Lower leg skin (tissue), 4 donors: ENCODE measurements at regions not wholly inside any gene's neighbourhood (a gene's known extent, or its start where the extent isn't known, plus 50 kb on each side); places are given as distances from the start of the nearest gene placed in this dataset.

Experiments used
- DNase-seq, 2 donors: peaks; one replicate each; pipeline ENCODE4 v3.0.0-alpha.2; 2019; ENCODE audit warnings: low spot score in 2 of 2
- H3K4me3 ChIP-seq: fragments of 200-600 bp; sonication (generic); 2 replicates; pipeline ENCODE4 v1.5.1; 2017; ENCODE audit warnings: mild to moderate bottlenecking, low read depth; ENCODE audit not compliant: poor library complexity, severe bottlenecking
- CTCF ChIP-seq, 3 donors: fragments of 450-650 bp; IDR thresholded peaks; one replicate each; pipeline ENCODE4 v1.5.1; 2016; ENCODE audit warnings: antibody characterized with exemption in 3 of 3, mild to moderate bottlenecking in 3 of 3, moderate library complexity in 2 of 3
- POLR2A ChIP-seq, 2 donors: fragments of 450-650 bp; IDR thresholded peaks; one replicate each; pipeline ENCODE4 v1.6.1; 2016 to 2017; ENCODE audit warnings: antibody characterized with exemption in 2 of 2, mild to moderate bottlenecking in 1 of 2, moderate library complexity in 1 of 2
- WGBS, 2 donors: methylation state at CpG; one replicate each; pipeline ENCODE4 v1.1.5; 2018; 5-methylcytosine and 5-hydroxymethylcytosine counted together
- intact Hi-C: fragments of 100-400 bp; cut with DNase I; formaldehyde crosslinking; loops from one replicate; pipeline ENCODE4 v1.15.0; 2023; ENCODE audit warnings: low total_unique reads

GRCh38 chr6:28725274-28725809 lies 198.4 kb downstream of the TRIM27 start:
- H3K4me3 ChIP-seq: no peak overlapping the region
- intact Hi-C loops: no loop called here
- no peak for DNase-seq
- TF ChIP-seq CTCF (IDR thresholded peaks at IDR 0.05) (no peak), POLR2A (IDR thresholded peaks at IDR 0.05) (no peak)
- 43 to 65% methylated on average over 2 of the region's 2 CpGs for WGBS, 2 donors

DNA sequence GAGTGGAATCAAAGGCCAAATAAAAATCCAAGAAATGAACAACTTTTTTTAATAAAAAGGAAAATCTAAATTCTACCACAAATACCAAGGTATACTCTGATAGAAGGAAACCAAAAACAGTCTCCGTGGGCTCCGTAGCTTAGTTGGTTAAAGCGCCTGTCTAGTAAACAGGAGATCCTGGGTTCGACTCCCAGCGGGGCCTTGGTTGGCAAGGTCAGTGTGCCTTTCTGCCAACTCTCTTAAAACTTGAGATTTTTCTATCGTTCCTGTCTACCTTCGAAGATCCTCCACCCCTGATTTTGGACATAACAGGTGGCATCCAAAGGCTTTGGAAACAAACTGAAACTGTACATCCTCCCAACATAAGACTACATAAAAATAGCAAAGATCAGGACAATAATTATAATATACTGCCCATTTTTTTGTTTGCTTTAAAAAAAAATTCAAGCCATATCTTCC lies 197.9 kb downstream of the TRIM27 start:
- WGBS, 2 donors: 25 to 29% methylated on average over 7 of the region's 7 CpGs
- TF ChIP-seq CTCF (IDR thresholded peaks at IDR 0.05): no peak
- TF ChIP-seq POLR2A (IDR thresholded peaks at IDR 0.05): no peak
- intact Hi-C loops: no loop called here
- H3K4me3 ChIP-seq: no peak overlapping the region
- no peak for DNase-seq

DNA sequence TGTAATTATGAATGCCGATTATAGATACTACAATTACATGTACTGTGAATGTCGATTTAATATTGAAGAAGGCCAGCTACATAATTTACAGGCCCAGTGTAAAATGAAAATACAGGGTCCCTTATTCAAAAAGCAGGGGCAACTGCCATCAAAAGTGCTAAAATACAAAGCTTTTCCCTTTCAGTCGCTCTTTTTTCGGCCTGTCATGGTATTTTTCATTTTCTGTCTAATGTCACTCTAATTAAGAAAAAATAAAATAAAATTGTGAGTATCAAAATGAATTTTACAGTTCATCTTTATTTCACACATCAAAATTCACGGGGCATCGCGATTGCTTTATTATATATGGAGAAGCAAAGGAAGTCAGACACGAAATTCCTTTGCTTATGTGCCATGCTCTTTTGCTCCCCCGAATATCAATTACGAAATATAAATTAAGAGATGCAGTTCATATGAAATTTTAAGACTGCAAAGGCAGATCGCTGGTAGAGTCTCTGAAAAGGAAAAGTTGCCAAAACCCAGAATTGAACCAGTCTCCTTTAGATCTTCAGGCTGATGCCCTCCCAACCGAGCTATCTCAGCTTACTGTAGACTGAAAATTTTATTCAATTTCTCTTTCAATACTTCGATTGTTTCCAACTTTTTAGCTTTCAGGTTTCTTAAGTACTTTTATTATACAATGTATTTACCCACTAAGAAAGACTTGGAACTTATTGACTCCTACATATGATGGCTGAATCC lies 197.0 kb downstream of the TRIM27 start:
- WGBS, 2 donors: 73 to 83% methylated on average over 13 of the region's 13 CpGs
- intact Hi-C loops: no loop called here
- no peak overlapping the region for H3K4me3 ChIP-seq
- DNase-seq: no peak
- no peak for TF ChIP-seq CTCF (IDR thresholded peaks at IDR 0.05)
- TF ChIP-seq POLR2A (IDR thresholded peaks at IDR 0.05): no peak

DNA sequence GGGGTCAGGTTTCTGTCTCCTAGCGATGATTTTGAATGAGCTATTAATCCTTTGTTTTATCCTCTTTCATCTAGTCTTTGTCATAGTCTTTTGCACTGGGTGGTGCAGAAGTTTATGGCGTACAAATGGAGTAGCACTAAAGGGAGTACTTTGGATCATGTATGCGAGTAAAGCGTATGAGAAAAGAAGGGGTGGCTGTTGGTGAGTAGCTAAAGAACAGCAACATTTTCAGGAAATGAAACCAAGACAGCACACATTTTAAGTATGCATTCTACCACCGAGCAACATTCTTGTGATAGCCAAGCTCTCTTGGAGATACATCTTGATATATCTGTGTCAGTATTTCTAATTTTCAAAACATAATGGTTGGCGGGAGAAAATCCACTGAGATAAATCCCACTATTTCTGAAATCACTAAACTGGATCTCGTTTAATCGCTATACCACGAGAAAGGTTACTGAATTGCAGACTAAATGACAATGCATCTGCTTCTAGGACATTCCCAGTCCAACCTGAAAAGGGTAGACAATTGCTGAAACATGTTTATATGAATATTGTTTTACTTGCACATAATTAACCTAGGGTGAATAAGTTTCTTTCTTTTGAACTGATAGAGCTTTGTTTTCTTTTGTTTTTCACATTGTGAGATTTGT lies 196.1 kb downstream of the TRIM27 start:
- no peak overlapping the region for H3K4me3 ChIP-seq
- 65 to 74% methylated on average over 9 of the region's 9 CpGs for WGBS, 2 donors
- intact Hi-C loops: no loop called here
- no peak for TF ChIP-seq CTCF (IDR thresholded peaks at IDR 0.05)
- TF ChIP-seq POLR2A (IDR thresholded peaks at IDR 0.05): no peak
- DNase-seq: no peak

- no peak for TF ChIP-seq CTCF (IDR thresholded peaks at IDR 0.05)
- no peak for TF ChIP-seq POLR2A (IDR thresholded peaks at IDR 0.05)
- no peak for DNase-seq
- no peak overlapping the region for H3K4me3 ChIP-seq
- WGBS, 2 donors: 7 to 9% methylated on average over 24 of the region's 24 CpGs
- intact Hi-C loops: no loop called here
Observed at GRCh38 chr6:28729501-28730402, 194.0 kb downstream of the TRIM27 start.
